ENCODE measurements at regions not wholly inside any gene's neighbourhood (a gene's known extent, or its start where the extent isn't known, plus 50 kb on each side); places are given as distances from the start of the nearest gene placed in this dataset.
A peak's percentile ranks its signal among the peaks of the same experiment; 100 is the strongest.

GRCh38 chr7:91565499-91566401 lies 301.5 kb downstream of the FZD1 start (continued):
- no peak for TF ChIP-seq ZNF407 (CRISPR knock-in tag; IDR thresholded peaks at IDR 0.05; ENCODE audit: not compliant biosample characterization)
- TF ChIP-seq, protein P1, sequence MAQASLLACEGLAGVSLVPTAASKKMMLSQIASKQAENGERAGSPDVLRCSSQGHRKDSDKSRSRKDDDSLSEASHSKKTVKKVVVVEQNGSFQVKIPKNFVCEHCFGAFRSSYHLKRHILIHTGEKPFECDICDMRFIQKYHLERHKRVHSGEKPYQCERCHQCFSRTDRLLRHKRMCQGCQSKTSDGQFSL (CRISPR knock-in tag; IDR thresholded peaks at IDR 0.05): no peak
- TF ChIP-seq NR0B2 (CRISPR knock-in tag; IDR thresholded peaks at IDR 0.05): no peak
- no peak for TF ChIP-seq TSC22D2 (CRISPR knock-in tag; IDR thresholded peaks at IDR 0.05; ENCODE audit: borderline replicate concordance)
- TF ChIP-seq FOXA3 (CRISPR knock-in tag; IDR thresholded peaks at IDR 0.05): peak; percentile 49
- TF ChIP-seq ARID5B (CRISPR knock-in tag; IDR thresholded peaks at IDR 0.05): peak; percentile 77; the same call in 1 of the 2 replicates
- no peak for TF ChIP-seq ZKSCAN5 (CRISPR knock-in tag; IDR thresholded peaks at IDR 0.05)
- TF ChIP-seq SIN3B (IDR thresholded peaks at IDR 0.05; ENCODE audit: low read length): no peak
- TF ChIP-seq ZNF530 (CRISPR knock-in tag; IDR thresholded peaks at IDR 0.05; ENCODE audit: low read depth): no peak
- TF ChIP-seq NFIB (CRISPR knock-in tag; IDR thresholded peaks at IDR 0.05; ENCODE audit: borderline replicate concordance): no peak
- TF ChIP-seq HNF4A (CRISPR knock-in tag; IDR thresholded peaks at IDR 0.05): peak; percentile 28; the same call in 1 of the 2 replicates
- no peak for TF ChIP-seq ZSCAN30 (CRISPR knock-in tag; IDR thresholded peaks at IDR 0.05)
- no peak for TF ChIP-seq REXO4 (CRISPR knock-in tag; IDR thresholded peaks at IDR 0.05; ENCODE audit: borderline replicate concordance)
- no peak for TF ChIP-seq ZNF234 (CRISPR knock-in tag; conservative IDR thresholded peaks at IDR 0.05)
- TF ChIP-seq ZNF691 (CRISPR knock-in tag; IDR thresholded peaks at IDR 0.05; ENCODE audit: borderline replicate concordance, low read depth): no peak

Data from HepG2 (cell line).